ENCODE measurements at regions not wholly inside any gene's neighbourhood (a gene's known extent, or its start where the extent isn't known, plus 50 kb on each side); places are given as distances from the start of the nearest gene placed in this dataset.

- Histone ChIP-seq H3K36me3 (ENCODE audit: control insufficient read depth, insufficient read depth, low read length) (no peaks in the 10 kb centered on the region), H3K27me3 (replicated peaks; ENCODE audit: control insufficient read depth, insufficient read depth, low read length) (peaks cover 1% of the 10 kb centered on the region), H3K4me3 (replicated peaks; ENCODE audit: low read depth, low read length) (no peak overlapping the region)
- no peak for DNase-seq (ENCODE audit: extremely low read depth, insufficient read length)
- no peak for TF ChIP-seq CTCF (IDR thresholded peaks at IDR 0.05; ENCODE audit: insufficient read depth, low read length, poor library complexity, severe bottlenecking)
Measured at GRCh38 chr3:188949996-188950395, 221.8 kb upstream of the TPRG1 start.

GRCh38 chr3:188950832-188951489, 220.8 kb upstream of the TPRG1 start:
- no peak for TF ChIP-seq CTCF (IDR thresholded peaks at IDR 0.05; ENCODE audit: insufficient read depth, low read length, poor library complexity, severe bottlenecking)
- Histone ChIP-seq H3K27me3 (replicated peaks; ENCODE audit: control insufficient read depth, insufficient read depth, low read length) (peaks cover 1% of the 10 kb centered on the region), H3K36me3 (ENCODE audit: control insufficient read depth, insufficient read depth, low read length) (no peaks in the 10 kb centered on the region), H3K4me3 (replicated peaks; ENCODE audit: low read depth, low read length) (no peak overlapping the region)
- no peak for DNase-seq (ENCODE audit: extremely low read depth, insufficient read length)

GRCh38 chr3:188951734-188952133, 220.0 kb upstream of the TPRG1 start:
- DNase-seq (ENCODE audit: extremely low read depth, insufficient read length) = no peak
- no peaks in the 10 kb centered on the region for H3K36me3 ChIP-seq (ENCODE audit: control insufficient read depth, insufficient read depth, low read length)
- no peaks in the 10 kb centered on the region; the same call in none of the 2 replicates for H3K27me3 ChIP-seq (replicated peaks; ENCODE audit: control insufficient read depth, insufficient read depth, low read length)
- H3K4me3 ChIP-seq (replicated peaks; ENCODE audit: low read depth, low read length) = no peak overlapping the region
- no peak for TF ChIP-seq CTCF (IDR thresholded peaks at IDR 0.05; ENCODE audit: insufficient read depth, low read length, poor library complexity, severe bottlenecking)

GRCh38 chr3:188954590-188955208, 217.1 kb upstream of the TPRG1 start:
- H3K36me3 ChIP-seq (ENCODE audit: control insufficient read depth, insufficient read depth, low read length) = no peaks in the 10 kb centered on the region
- no peak for DNase-seq (ENCODE audit: extremely low read depth, insufficient read length)
- no peak overlapping the region for H3K4me3 ChIP-seq (replicated peaks; ENCODE audit: low read depth, low read length)
- peak; percentile 89 for TF ChIP-seq CTCF (IDR thresholded peaks at IDR 0.05; ENCODE audit: insufficient read depth, low read length, poor library complexity, severe bottlenecking)
- no peaks in the 10 kb centered on the region; the same call in none of the 2 replicates for H3K27me3 ChIP-seq (replicated peaks; ENCODE audit: control insufficient read depth, insufficient read depth, low read length)

- Histone ChIP-seq H3K36me3 (ENCODE audit: control insufficient read depth, insufficient read depth, low read length) (no peaks in the 10 kb centered on the region), H3K4me3 (replicated peaks; ENCODE audit: low read depth, low read length) (no peak overlapping the region), H3K27me3 (replicated peaks; ENCODE audit: control insufficient read depth, insufficient read depth, low read length) (no peaks in the 10 kb centered on the region; the same call in none of the 2 replicates)
- no peak for DNase-seq (ENCODE audit: extremely low read depth, insufficient read length)
- TF ChIP-seq CTCF (IDR thresholded peaks at IDR 0.05; ENCODE audit: insufficient read depth, low read length, poor library complexity, severe bottlenecking) = no peak
Measured at GRCh38 chr3:188955919-188956318, 215.9 kb upstream of the TPRG1 start.
